GM21576 (cell line): ENCODE measurements at regions not wholly inside any gene's neighbourhood (a gene's known extent, or its start where the extent isn't known, plus 50 kb on each side); places are given as distances from the start of the nearest gene placed in this dataset.
"Not testable (repeated sequence)": the region's sequence is repeated elsewhere in the genome, so short reads cannot be mapped to it uniquely, and the experiment has no call there.

Source experiments
- ATAC-seq: cut with Tn5 transposase; IDR thresholded peaks from one replicate; pipeline ENCODE4 v1.9.1; 2021; ENCODE audit warnings: mild to moderate bottlenecking, moderate library complexity; ENCODE audit not compliant: unreplicated experiment

DNA sequence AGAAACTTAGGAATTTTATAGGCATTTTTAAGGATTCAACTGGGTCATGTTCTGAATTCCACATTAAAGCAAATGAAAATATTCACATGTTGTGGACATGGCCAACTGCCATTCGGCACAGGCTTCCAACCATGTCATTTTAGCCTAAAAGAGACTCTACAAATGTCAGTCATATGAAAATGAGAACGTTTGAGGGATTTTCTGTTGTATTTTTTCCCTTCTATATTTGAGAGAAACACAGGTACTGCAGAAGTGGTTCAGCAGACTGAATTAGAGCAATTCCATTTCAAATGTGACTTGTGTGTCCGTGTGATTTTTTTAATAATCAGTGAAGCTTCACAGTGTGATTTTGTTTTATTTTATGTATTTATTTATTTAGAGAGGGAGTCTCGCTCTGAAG is 124.3 kb downstream of the TP53TG3F start:
- not testable (repeated sequence) for ATAC-seq

DNA sequence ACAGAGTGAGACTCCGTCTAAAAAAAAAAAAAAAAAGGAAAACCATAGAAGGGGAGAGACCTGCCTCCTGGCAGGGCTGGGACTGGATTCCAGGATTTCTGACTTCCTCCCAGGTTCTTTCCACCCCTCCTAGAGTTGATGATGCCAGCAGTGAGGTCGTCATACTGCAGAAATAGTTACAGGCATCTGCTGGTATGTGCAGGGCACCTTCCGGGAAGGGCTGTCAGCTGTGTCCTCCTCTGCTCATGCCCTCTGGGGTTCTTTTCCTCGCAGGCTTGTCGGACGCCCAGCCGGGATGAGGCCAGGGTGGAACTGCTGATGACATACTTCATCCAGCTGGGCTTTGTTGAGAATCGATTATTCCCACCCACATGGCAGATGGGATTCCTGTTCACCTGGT is 129.2 kb downstream of the TP53TG3F start:
- not testable (repeated sequence) for ATAC-seq

DNA sequence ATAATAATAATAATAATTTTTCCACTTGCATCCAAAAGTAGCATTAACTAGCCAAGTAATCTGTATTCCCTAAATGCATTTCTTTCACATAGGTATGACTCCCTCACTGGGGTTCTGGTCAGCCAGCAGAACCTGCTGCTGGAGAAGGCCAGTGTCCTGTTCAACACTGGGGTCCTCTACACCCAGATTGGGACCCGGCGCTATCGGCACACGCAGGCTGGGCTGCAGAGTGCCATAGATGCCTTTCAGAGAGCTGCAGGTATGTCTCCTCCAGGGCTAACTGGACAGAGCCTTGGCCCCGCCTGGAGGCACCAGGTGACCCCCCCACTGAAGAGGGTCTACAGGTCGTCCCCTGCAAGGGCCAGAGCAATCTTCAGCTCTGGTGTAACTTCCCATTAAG is 133.9 kb downstream of the TP53TG3F start:
- not testable (repeated sequence) for ATAC-seq

DNA sequence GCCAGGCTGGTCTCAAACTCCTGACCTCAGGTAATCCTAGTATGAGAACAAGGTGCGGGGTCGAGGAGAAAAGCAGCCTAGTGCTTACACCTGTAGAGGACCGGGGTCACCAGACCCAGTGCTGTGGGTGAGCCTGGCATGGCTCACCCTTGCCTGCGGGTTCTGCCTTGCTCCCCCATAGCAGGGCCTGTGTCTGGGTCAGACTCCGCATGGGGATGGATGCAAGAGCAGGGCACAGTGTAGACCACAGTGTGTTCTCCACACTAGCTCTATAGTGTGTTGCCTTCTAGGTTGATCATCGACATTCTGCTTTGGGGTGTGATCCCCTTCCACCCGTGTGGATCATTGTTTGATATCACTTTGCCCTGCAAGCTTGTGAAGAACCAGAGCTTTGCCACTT is 135.7 kb downstream of the TP53TG3F start:
- not testable (repeated sequence) for ATAC-seq

DNA sequence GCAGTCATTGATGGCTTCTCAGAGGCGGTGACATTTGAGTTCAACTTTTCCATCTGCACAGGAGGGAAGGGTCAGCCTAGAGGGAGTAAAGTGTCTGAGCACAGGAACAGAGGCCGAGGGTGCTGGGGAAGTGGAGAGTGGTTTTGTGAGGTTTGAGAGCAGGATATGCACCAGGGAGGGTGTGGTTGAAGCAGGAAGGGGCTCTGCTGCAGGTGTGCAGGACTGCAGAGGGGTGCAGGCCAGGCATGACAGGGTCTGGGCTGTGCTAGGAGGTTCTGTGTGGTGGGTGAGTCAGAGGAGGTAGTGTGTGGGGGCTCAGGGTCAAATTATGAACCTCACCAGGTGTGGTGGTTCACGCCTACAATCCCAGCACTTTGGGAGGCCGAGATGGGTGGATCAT is 141.6 kb downstream of the TP53TG3F start:
- ATAC-seq = peak; percentile 71

DNA sequence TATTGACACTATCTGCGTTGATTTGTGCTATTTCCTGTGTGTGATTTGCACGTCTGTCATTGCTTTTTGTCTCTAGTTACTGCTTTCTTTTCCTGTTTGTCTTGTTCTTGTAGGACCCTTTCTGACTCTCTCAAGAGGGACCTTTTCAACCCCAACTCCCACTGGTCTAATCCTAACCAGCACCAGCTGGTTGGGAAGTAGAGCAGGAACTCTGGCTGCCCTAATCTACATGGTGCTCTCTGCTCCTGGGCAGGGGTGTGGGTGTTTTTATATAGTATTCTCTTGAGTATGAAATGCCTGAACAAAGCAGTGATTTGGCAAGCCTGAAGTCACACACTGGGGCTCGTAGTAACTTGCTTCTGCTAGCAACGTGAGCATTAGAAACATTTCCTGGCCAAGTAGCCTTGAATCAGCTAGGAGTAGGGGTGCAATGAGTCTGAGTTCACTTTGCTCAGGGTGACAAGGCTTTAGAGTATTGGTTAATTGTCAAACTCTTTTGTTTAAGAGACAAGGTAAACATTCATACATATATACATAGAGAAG is 164.2 kb downstream of the TP53TG3F start:
- not testable (repeated sequence) for ATAC-seq

DNA sequence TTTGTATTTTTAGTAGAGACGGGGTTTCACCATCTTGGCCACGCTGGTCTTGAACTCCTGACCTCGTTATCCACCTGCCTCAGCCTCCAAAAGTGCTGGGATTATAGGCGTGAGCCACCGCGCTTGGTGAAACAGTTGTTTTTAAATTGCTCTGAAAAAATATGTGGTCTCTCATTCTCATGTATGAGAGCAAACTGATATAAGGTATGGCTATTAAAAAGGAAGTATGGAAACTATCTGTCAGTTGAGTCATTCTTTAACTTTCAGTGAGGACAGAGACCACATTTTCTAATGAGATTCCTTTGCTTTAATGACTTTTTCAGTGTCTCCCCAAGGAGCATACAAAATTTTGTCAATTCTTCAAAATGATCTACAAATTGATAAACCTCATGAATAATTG is 169.5 kb downstream of the TP53TG3F start:
- not testable (repeated sequence) for ATAC-seq

DNA sequence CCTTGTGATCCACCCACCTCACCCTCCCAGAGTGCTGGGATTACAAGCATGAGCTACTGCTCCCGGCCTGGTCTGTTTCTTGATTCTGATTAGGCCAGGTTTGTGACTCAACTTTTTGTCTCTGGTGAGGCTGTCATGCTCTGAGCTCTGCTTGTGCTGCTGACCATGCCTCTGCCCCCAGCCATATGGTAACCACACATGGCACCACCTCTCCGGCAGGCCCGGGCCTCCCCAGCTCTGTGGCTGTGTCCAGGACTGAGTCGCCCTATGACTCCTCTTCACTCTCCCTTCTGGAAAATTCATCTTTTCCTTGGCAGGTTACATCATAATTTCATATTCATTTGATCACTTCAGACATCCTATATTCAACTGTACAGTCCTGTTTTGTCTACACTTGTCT is 172.3 kb downstream of the TP53TG3F start:
- ATAC-seq = not testable (repeated sequence)

DNA sequence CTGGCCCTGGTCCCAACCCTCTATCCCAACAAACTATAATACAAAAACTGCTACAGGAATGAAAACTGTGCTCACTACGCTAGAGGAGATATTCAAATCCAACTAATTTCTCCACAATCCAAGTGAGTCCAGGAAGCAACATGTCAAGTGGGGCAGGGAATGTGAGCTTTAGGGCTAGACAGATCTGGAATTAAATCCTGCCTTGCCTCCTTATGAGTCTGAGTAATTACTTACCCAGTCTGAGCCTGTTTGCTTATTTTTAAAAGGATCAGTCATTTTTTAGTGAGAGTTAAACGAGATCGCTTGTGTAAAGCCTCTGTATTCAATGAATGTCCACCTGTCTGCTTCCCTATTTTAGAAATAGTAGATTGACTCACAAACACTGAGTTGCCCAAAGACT is 174.6 kb downstream of the TP53TG3F start:
- ATAC-seq = not testable (repeated sequence)

DNA sequence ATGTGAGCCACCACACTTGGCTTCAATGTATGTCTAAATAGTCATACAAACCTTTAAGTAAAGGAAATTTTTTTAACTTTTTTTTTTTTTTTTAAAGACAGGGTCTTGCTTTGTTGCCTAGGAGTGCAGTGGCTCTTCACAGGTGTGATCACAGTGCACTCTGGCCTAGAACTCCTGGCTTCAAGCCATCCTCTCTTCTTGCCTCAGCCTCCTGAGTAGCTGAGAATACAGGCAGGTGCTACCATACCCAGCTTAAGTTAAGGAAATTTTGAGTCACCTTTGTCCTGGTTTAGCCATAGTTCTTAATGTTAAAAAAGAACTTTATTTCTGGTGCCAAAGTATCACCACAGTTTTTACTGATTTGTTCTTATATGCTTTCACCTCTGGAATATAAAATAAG is 177.3 kb downstream of the TP53TG3F start:
- ATAC-seq = not testable (repeated sequence)

DNA sequence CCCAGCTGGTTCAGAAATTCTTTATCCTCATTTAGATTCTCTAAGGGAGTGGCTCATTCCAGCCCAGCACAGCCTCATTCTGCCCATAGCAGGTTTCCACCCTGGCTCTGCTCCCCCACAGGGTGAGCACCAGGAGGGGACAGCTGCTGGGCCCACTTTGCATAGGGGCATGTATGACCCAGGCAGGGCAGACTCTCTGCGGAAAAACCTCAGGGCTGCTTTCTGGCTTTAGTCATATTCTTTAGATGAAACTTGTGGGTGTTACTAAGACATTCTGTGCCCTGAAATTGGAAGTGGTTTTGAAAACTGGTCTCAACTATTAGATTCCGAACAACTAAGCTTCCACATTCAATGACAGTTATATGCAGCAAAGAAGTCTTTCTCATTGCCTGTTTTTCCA is 183.9 kb downstream of the TP53TG3F start:
- peak; percentile 85 for ATAC-seq

DNA sequence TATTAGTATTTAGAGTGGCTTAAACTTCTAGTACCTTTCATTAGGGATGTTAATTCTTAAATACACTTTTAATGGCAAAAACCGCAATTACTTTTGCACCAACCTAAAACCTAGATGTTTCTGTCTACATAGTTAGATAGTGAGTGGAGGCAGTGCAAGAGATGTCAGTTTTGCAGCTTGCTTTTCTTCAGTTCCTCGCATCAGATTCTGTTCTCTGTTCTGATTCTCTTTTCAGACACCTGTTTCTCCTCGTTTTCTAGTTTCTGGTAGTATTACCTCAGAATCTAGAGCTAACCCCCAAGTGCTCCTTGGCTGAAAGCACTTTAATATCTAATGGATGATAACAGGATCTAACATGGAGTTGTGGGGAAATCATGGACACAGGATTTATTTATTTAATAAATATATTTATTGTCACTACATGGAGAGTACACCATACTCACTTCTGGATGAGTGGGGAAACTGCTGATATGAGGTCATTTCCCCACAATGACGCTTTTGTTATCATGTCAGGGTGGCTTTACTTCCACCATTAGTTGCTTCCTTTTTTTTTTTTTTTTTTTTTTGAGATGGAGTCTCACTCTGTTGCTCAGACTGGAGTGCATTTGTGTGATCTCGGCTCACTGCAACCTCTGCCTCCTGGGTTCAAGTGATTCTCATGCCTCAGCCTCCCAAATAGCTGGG is 184.4 kb downstream of the TP53TG3F start:
- peak; percentile 56 for ATAC-seq

DNA sequence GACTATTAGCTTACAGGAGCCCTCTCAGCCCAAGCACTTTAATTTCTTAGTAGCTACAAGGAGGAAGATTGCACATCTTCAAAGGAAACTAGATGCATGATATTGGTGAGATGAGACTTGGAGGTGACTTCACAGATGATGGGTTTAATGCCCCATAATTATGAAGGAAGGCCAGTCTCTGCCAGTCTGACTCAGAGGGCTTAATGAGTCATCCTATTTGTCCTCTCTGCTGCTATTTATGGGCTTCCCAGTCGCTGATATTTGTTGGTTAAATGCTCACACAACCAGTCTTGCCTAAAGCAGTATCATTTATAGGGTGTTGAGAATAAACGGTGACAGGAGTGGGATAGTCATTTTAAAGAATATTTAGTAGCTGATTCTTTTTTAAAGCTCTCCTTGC is 187.0 kb downstream of the TP53TG3F start:
- not testable (repeated sequence) for ATAC-seq

DNA sequence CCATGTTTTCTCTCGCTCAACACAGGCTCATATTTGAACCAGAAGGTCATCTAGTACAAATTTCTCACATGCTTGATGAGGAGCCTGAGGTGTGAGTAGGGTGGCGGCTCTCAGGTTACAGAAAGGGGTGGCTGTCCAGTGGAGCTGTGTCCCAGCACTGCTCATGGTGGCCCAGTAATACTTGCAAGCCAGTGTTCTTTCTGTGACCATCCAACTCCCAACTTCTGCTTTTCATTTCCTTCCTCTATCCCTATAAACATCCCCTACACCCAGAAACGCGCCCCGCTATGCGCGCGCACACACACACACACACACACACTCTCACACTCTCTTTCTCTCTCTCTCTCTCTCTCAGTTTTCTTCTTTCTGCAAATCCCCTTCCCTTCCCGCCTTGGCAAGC is 196.3 kb downstream of the TP53TG3F start:
- ATAC-seq = not testable (repeated sequence)

DNA sequence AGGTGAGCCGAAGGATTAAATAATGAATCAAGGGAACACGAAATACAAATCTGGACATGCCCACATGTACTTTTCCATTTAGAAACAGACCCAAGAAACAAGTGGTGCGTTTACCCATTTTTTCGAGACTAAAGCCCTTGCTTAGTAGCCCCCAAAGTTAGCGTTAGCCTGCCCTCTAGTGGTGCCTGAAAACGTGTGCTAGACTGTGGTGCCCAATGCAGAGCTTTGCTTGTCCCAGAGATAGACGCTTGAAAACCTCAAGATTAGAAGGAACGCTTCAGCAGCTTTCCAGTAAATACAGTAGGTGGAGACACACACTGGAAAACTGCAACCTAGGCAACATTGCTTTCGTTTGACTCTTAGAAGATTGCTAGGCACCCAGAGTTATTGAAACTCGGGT is 197.0 kb downstream of the TP53TG3F start:
- peak; percentile 70 for ATAC-seq

DNA sequence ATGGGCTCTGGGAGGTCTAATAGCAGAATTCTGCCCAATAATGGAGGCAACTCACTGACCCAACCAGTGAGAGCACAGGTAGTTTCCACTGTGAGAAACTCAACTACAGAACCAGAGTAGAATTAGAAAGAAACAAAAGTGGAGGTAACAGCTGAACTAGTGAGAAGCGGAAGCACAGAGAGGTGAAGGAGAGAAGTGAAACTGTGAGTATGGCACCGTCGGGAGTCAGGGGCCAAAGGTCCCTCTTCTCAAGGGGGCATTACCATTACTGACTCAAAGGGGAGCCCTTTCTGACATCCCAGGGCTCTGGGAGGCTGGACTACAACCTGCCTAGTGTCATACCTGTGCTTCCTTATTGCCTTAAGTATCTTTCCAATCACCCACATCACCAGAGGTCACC is 198.3 kb downstream of the TP53TG3F start:
- peak; percentile 58 for ATAC-seq

DNA sequence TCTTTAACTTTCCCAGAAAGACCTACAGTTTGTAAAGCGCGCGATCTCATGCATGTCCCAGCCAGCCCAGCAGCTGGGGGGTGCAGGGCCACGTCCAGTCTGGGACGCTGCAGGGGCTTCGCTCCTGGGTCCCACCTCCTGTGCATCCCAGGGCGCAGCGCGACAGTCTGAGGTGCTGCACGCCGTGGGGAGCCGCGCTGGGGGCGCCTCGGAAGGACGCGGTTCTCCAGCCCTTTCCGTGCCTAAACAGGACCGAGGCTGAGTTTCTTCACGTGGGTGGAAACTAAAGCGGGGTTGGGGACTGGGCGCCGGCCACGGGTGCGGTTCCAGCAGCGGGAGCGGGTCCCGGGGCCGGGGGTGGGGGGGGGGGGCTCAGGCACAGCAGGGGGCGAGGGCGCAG is 221.4 kb downstream of the TP53TG3F start:
- not testable (repeated sequence) for ATAC-seq

DNA sequence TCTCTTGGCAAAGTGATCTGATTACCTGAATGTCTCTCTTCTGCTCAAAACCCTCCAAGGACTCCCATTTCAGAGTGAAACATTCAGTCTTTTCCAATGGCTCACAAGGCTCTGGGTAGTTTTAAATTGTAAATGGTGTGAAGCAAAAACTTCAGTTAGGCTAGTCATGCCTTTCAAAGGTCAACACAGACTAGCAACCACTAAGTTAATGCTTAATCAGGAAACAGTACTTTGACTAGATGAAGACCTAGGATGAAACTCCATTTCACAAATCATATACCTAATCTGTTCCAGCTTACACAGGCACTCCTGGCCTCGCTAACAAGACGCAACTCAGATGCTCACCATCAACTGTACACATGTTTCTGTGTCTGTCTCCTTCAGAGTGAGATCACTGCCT is 240.9 kb downstream of the TP53TG3F start:
- not testable (repeated sequence) for ATAC-seq

DNA sequence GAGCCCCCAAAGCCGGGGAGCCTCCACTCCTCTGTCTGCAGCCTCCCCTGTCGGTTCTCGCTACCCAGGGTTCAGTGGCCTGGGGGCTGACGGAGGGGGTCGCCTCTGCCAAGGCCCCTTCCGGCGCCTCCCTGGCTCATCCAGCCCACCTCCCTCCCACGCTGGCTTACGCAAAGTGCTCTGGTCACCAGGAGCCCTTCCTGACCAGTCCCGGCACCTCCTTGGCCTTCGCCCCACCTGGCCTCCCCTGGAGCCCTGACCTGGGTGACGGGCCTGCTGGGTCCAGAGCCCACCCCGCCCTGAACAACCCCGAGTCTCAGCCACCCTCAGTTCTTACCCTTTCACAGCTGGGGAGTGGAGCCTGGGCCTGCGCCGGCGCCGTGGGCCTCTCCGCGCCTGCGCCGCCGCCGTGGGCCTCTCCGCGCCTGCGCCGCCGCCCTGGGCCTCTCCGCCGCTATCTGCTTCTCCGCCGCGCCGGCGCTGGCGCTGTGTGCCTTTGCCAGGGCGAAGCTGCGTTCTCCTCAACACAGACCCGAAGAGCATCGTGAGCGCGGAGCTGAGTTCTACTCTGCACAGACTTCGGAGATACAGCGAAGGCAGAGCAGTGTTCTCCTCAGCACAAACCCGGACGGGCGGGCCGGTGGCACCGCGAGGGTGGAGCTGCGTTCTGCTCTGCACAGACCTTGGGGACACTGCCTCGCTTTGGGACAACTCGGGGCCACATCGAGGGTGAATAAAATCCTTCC is 247.6 kb downstream of the TP53TG3F start:
- ATAC-seq = not testable (repeated sequence)

DNA sequence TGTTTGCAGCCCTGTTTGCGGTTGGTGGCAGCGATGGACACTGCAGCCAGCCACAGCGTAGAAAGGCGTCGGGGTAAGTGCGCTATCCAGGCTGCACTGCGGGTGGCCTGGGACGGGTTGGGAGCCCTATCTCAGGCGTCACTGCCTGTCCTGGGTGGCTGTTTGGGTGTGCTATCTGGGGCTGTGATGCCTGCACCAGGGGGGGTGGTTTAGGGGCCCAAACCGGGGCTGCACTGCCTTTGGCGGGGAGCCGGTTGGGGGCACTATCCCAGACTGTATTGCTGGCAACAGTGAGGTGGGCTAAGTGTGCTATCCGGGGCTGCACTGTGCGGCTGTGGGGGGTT is 248.2 kb downstream of the TP53TG3F start:
- not testable (repeated sequence) for ATAC-seq

DNA sequence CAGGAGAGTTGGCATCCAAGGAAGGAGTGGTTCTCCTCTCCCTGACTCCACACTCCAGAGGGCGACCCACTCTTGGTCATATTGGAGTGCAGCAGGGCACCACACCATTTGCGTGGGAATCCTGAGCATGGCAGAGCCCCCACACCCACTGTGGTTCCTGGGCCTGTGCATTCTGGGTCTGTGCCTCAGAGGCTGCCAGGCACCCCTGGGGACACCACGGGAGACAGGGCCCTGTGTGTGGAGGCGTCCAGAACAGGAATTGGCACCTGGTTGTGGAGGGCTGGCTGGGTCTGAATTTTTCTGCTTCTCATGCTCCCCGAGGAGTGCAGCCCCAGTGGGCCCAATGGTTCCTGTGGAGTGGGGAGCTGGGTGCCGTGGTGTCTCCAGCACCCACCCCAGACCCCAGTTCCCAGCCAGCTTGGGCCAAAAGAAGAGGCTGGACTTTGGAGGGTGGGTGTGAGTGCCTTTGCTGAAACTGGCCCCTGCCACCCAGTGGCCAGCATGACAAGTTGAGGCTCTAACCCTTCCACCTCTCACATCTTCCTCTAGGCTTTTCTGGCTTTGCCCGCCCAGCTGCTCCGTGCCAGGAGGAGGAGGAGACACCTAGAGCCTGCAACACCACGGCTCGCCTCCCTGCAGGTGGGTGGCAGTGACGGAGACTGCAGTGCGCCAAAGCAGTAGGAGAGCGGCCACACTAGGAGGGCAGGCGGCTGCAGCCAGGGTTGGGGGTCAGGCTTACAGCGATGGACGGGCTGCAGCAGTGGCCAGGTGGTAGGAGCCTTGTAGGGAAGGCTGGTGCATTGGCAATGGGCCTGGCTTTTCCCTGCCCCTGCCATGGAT is 250.7 kb downstream of the TP53TG3F start:
- ATAC-seq = not testable (repeated sequence)
